NCI-H2107 (cell line): ENCODE measurements at regions not wholly inside any gene's neighbourhood (a gene's known extent, or its start where the extent isn't known, plus 50 kb on each side); places are given as distances from the start of the nearest gene placed in this dataset.
"Not testable (repeated sequence)": the region's sequence is repeated elsewhere in the genome, so short reads cannot be mapped to it uniquely, and the experiment has no call there.

Source experiments
- DNase-seq: peaks from one replicate; lab custom pipeline; 2025; lab: John Stamatoyannopoulos, UW

DNA sequence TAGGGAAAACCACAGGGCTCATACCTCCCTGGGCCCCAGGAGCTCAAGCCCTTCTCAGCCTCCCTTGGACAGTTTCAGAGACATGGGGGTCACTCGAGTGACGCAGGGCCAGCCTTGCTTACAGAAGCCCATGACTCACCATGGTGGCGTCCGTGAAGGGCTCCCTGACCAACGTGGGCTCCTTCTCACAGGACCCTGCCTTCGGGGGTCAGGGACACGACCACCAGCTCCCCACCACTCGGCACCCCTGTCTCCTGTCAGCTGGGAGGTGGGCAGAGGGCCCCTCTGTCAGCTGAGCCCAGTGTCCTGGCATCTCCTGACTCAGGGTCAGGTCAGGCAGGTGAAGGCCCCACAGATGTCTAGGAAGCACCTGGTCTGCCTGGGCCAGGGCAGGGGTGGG is 126.3 kb upstream of the ANO1 start:
- no peak for DNase-seq

DNA sequence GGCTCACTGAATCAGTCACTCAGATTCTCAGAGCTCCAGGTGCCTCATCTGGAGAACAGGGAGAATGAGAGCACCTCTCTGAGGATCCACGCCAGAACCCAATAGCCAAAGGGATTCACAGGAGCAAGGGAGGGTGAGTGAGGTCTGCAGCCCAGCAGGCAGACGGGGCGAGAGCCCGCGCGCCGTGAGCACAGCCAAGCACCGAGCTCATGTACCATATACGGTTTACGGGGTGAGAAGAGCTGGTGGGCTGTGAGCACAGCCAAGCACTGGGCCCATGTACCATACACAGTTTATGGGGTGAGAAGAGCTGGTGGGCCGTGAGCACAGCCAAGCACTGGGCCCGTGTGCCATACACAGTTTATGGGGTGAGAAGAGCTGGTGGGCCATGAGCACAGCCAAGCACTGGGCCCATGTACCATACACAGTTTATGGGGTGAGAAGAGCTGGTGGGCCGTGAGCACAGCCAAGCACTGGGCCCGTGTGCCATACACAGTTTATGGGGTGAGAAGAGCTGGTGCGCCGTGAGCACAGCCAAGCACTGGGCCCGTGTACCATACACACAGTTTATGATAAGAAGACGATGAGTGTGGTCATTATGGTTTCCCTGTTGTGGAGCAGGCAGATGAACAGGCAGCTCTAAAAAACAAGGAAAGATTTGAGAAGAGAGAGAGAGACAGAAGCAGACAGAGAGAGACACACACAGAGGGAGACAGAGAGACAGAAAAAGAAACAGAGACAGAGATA is 125.7 kb upstream of the ANO1 start:
- DNase-seq = not testable (repeated sequence)

GRCh38 chr11:69953356-69953755 is 124.8 kb upstream of the ANO1 start:
- no peak for DNase-seq

DNA sequence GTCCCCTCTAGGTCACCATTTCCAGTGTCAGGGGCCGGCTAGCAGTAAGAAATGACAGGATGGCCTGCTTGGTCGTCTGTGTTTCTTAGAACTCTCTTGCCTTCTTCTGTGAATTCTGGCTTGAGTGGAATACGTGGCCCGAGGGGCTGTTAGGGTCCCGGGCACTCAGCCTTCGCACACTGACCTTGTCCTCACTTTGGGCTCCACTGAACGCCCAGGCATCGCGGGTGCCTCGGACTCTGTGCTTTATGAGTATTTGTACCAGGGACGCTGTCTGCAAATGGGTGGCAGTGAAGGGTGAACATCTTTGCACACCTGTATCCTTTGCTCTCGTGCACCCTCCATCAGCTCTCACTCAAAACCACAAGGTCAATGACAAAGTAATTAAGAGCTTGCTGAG is 123.4 kb upstream of the ANO1 start:
- DNase-seq = no peak

DNA sequence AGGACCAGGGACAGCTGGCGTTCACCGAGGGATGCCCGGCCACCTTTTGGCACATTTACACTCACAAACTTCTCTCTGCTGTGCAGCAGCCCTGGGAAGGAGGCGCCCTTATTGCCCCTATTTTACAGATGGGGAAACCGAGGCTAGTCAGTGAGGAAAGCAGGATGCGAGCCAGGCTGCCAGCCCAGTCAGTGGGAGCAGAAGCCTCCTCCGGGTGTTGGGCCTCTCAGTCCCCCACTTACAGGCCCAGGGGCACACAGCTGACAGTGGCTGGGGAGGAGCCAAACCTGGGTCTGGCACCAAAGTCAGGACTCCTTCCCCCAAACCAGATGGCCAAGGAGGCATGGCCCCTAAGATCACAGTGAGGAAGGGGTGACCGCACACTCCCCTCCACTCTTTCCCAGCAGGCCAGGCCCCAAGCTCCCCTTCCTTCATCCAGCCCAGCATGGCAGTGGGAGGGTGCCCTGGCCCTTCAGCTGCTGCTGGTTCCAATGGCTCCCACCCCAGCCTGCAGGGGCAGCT is 121.4 kb upstream of the ANO1 start:
- DNase-seq = no peak

- no peak for DNase-seq
These were observed 120.3 kb upstream of the ANO1 start for GRCh38 chr11:69957849-69958248.

DNA sequence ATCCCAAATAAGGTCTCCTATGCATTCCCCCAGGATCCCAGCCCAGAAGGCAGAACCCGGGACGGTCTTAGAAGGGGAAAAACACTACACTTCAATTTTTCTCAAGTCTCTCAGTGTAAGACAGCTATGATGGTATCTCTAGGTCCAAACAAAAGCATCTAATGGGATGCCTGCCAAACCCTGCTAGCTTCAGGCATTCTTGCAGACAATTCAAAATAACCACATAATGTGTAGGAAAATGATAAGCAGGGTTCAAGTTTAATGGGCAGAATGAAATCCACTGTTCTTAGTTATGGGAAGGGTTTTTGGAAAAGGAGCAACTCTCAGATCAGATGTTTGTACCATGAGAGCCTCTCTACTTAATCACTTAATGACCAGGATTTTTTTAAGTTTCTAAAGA is 119.8 kb upstream of the ANO1 start:
- no peak for DNase-seq

GRCh38 chr11:69959461-69959860 is 118.7 kb upstream of the ANO1 start:
- no peak for DNase-seq

DNA sequence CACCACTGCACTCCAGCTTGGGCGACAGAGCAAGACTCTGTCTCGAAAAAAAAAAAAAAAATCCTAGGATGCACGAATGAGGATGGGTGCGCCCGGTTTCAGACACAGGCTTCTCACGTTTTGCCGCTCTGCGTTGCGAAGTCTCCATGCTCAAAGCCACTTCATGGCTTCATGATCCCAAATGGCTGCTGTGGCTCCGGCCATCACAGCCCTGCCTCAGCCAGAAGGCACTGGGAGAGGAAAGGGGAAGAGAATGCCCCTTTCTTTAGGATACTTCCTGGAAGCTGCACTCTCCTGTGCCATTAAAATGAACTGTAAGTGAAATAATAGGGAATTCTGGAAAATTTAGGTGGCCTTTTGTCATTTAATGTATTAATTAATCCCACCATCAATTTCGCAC is 116.4 kb upstream of the ANO1 start:
- DNase-seq = no peak

DNA sequence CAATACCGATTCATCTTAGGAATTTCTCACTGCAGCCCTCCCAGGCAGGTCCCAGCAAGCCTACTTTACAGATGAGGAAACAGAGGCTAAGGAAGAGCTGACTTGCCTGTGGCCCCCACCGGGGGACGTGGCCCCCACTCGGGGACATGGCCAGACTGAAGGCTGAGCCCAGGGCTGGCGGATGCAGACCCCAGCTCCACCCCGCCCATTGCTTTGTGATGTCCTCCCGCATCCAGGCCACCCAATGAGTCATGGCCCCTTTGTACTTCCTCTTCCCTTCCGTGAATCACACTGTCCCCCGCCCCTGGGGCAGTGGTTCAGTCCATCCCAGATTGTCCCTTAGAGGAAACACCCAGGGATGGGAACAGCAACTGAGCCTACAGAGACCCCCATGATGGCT is 116.0 kb upstream of the ANO1 start:
- DNase-seq = no peak

- DNase-seq = no peak
These were observed 114.4 kb upstream of the ANO1 start for GRCh38 chr11:69963533-69964246.

DNA sequence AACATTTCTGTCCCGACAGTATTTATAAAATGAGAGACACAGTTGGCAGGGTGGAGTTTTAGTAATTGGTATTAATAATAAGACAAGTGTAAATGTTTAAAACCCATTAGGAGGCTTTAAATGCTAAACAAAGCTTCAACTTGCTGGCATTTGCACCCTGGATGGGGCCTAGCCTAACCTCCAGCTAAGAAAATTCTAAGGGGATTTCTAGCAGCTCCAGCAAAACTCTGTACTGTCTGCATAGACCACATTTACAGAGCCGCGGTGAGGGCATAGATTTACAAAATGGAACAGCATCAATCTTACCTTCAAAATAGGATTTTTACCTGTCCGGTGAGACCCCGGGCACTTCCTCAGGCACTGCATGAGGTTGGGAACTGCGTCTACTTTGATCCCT is 113.9 kb upstream of the ANO1 start:
- no peak for DNase-seq

GRCh38 chr11:69965821-69966582 is 112.1 kb upstream of the ANO1 start:
- no peak for DNase-seq

DNA sequence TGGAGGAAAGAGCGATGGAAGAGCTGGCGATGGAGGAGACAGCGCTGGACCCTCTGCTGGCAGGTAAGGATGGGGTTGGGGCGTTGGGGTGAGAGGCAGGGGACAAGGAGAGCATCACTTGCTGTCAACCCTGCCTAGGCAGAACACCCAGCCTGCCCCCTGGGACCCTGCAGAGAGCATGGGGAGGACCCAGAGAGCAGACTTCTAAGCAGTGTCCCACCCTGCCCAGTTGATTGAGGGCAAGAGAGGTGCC is 111.6 kb upstream of the ANO1 start:
- no peak for DNase-seq

DNA sequence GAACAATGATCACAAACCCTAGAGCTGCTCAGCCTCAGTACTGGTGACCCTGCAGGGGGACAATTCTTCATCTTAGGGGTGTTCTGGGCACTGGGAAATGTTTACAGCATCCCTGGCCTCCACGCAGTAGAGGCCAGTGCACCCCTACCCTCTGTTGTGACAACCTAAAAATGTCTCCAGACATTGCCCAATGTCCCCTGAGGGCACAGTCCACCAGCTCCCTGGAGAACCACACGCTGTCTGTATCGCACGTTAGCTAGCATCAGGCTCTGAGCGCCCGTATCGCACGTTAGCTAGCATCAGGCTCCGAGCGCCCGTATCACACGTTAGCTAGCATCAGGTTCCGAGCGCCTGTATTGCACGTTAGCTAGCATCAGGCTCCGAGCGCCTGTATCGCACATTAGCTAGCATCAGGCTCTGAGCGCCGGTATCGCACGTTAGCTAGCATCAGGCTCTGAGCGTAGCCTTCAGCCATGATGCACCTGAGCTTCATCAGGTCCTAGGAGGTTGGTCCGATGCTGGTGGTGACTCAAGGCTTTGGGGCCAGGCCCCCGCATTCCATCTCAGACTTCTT is 111.1 kb upstream of the ANO1 start:
- no peak for DNase-seq

- DNase-seq = no peak
These were observed 110.6 kb upstream of the ANO1 start for GRCh38 chr11:69967484-69967883.

GRCh38 chr11:69968396-69969347 is 109.4 kb upstream of the ANO1 start:
- DNase-seq = no peak

- no peak for DNase-seq
These were observed 108.0 kb upstream of the ANO1 start for GRCh38 chr11:69969890-69970784.

GRCh38 chr11:69970785-69971535 is 107.2 kb upstream of the ANO1 start:
- no peak for DNase-seq

DNA sequence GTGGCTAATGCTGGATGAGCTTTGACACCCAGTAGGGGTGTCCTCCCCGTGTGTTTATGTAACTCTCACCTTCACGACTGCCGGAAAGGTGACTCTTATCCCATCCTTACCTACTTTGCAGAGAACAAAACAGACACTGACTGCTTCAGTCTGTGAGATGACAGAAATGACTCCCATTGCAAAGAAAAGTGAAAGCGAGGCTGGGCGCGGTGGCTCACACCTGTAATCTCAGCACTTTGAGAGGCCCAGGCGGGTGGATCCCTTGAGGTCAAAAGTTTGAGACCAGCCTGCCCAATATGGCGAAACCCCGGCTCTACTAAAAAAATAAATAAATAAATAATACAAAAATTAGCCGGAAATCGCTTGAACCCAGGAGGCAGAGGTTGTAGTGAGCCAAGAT is 106.4 kb upstream of the ANO1 start:
- no peak for DNase-seq
